Spinal cord (tissue), 9 donors: ENCODE measurements at regions not wholly inside any gene's neighbourhood (a gene's known extent, or its start where the extent isn't known, plus 50 kb on each side); places are given as distances from the start of the nearest gene placed in this dataset.
"Not testable (repeated sequence)": the region's sequence is repeated elsewhere in the genome, so short reads cannot be mapped to it uniquely, and the experiment has no call there.

ENCODE experiments used
- DNase-seq, 6 donors: peaks; one replicate each; pipeline versions ENCODE4 v3.0.0 to v3.0.0-alpha.2; 2013 to 2015; ENCODE audit warnings: low spot score in 6 of 6, low read depth in 4 of 6
- H3K27ac ChIP-seq: one replicate; pipeline ENCODE4 v1.5.1; 2013; ENCODE audit warnings: low read depth, low read length, control low read depth
- H3K27me3 ChIP-seq: one replicate; pipeline ENCODE4 v1.6.1; 2013; ENCODE audit warnings: low read length; ENCODE audit not compliant: control insufficient read depth, insufficient read depth
- H3K36me3 ChIP-seq: one replicate; pipeline ENCODE4 v1.6.1; 2013; ENCODE audit warnings: low read length; ENCODE audit not compliant: control insufficient read depth, insufficient read depth
- H3K4me1 ChIP-seq: one replicate; pipeline ENCODE4 v1.6.1; 2013; ENCODE audit warnings: low read length; ENCODE audit not compliant: control insufficient read depth, insufficient read depth
- H3K4me3 ChIP-seq: one replicate; pipeline ENCODE4 v1.5.1; 2013; ENCODE audit warnings: low read depth, low read length, control low read depth
- H3K9me3 ChIP-seq: one replicate; pipeline ENCODE4 v1.6.1; 2013; ENCODE audit warnings: low read length; ENCODE audit not compliant: control insufficient read depth, insufficient read depth
- WGBS: methylation state at CpG from one replicate; pipeline ENCODE4 v1.1.5; 2013; ENCODE audit warnings: missing lambda C conversion rate; ENCODE audit not compliant: insufficient coverage; 5-methylcytosine and 5-hydroxymethylcytosine counted together
- donor health status: healthy.

- Histone ChIP-seq H3K4me1 (peaks cover 26% of the 10 kb centered on the region), H3K4me3 (no peak overlapping the region), H3K27me3 (peaks cover 2% of the 10 kb centered on the region), H3K9me3 (no peaks in the 10 kb centered on the region), H3K27ac (peak overlapping the region; percentile 89), H3K36me3 (no peaks in the 10 kb centered on the region)
- DNase-seq = peak; percentile 56 to 96 (median 76)
- 28% methylated on average over 29 of the region's 30 CpGs for WGBS
These were observed 473.7 kb upstream of the SALL3 start for GRCh38 chr18:78505851-78506461.

GRCh38 chr18:78507217-78507616 is 472.4 kb upstream of the SALL3 start:
- Histone ChIP-seq H3K27ac (peak overlapping the region; percentile 89), H3K27me3 (peaks cover 2% of the 10 kb centered on the region), H3K4me3 (no peak overlapping the region), H3K36me3 (no peaks in the 10 kb centered on the region), H3K4me1 (peaks cover 26% of the 10 kb centered on the region), H3K9me3 (no peaks in the 10 kb centered on the region)
- no peak for DNase-seq
- WGBS = 87% methylated on average over 12 of the region's 12 CpGs

GRCh38 chr18:78508228-78508824 is 471.3 kb upstream of the SALL3 start:
- not testable (repeated sequence) for H3K4me3 ChIP-seq, H3K27me3 ChIP-seq, DNase-seq, H3K27ac ChIP-seq, H3K36me3 ChIP-seq, H3K9me3 ChIP-seq
- 97% methylated on average over 18 of the region's 19 CpGs for WGBS
- peaks cover 26% of the 10 kb centered on the region for H3K4me1 ChIP-seq

GRCh38 chr18:78510091-78510490 is 469.5 kb upstream of the SALL3 start:
- Histone ChIP-seq H3K27ac (no peak overlapping the region), H3K4me1 (peaks cover 25% of the 10 kb centered on the region), H3K36me3 (no peaks in the 10 kb centered on the region), H3K27me3 (peaks cover 2% of the 10 kb centered on the region), H3K4me3 (no peak overlapping the region), H3K9me3 (no peaks in the 10 kb centered on the region)
- WGBS = 54% methylated on average over 7 of the region's 7 CpGs
- DNase-seq = no peak

- H3K9me3 ChIP-seq = no peaks in the 10 kb centered on the region
- peaks cover 19% of the 10 kb centered on the region for H3K4me1 ChIP-seq
- DNase-seq = no peak
- no peak overlapping the region for H3K4me3 ChIP-seq
- 78% methylated on average over 6 of the region's 7 CpGs for WGBS
- no peaks in the 10 kb centered on the region for H3K36me3 ChIP-seq
- no peak overlapping the region for H3K27ac ChIP-seq
- peaks cover 2% of the 10 kb centered on the region for H3K27me3 ChIP-seq
These were observed 469.0 kb upstream of the SALL3 start for GRCh38 chr18:78510636-78511035.

GRCh38 chr18:78511666-78512601 is 467.7 kb upstream of the SALL3 start:
- peaks cover 7% of the 10 kb centered on the region for H3K4me1 ChIP-seq
- 91% methylated on average over 24 of the region's 24 CpGs for WGBS
- DNase-seq = no peak
- H3K27me3 ChIP-seq = peaks cover 2% of the 10 kb centered on the region
- no peaks in the 10 kb centered on the region for H3K9me3 ChIP-seq
- H3K27ac ChIP-seq = no peak overlapping the region
- no peaks in the 10 kb centered on the region for H3K36me3 ChIP-seq
- H3K4me3 ChIP-seq = no peak overlapping the region

- DNase-seq = no peak
- Histone ChIP-seq H3K27me3 (peaks cover 2% of the 10 kb centered on the region), H3K27ac (no peak overlapping the region), H3K9me3 (no peaks in the 10 kb centered on the region), H3K4me3 (no peak overlapping the region), H3K4me1 (no peaks in the 10 kb centered on the region), H3K36me3 (no peaks in the 10 kb centered on the region)
- 73% methylated on average over 24 of the region's 24 CpGs for WGBS
These were observed 464.5 kb upstream of the SALL3 start for GRCh38 chr18:78514910-78515670.

- WGBS = 88% methylated on average over 21 of the region's 22 CpGs
- Histone ChIP-seq H3K36me3 (no peaks in the 10 kb centered on the region), H3K27ac (no peak overlapping the region), H3K9me3 (no peaks in the 10 kb centered on the region), H3K27me3 (no peaks in the 10 kb centered on the region), H3K4me1 (no peaks in the 10 kb centered on the region), H3K4me3 (no peak overlapping the region)
- no peak for DNase-seq
These were observed 462.3 kb upstream of the SALL3 start for GRCh38 chr18:78517328-78517727.

GRCh38 chr18:78517973-78518372 is 461.6 kb upstream of the SALL3 start:
- Histone ChIP-seq H3K27ac (no peak overlapping the region), H3K36me3 (no peaks in the 10 kb centered on the region), H3K9me3 (no peaks in the 10 kb centered on the region), H3K27me3 (no peaks in the 10 kb centered on the region), H3K4me3 (no peak overlapping the region), H3K4me1 (no peaks in the 10 kb centered on the region)
- WGBS = 86% methylated on average over 13 of the region's 13 CpGs
- DNase-seq = no peak
